Panc1 (cell line): ENCODE measurements at regions not wholly inside any gene's neighbourhood (a gene's known extent, or its start where the extent isn't known, plus 50 kb on each side); places are given as distances from the start of the nearest gene placed in this dataset.

Source experiments
- ATAC-seq: fragments of 200-7000 bp; cut with Tn5 transposase; 2 replicates; pipeline ENCODE4 v1.9.1; 2020; ENCODE audit warnings: mild to moderate bottlenecking, moderate library complexity
- BruUV-seq: library from RNA; stranded (reverse); fragments of 400-500 nt; replicated peaks from 2 replicates; lab custom pipeline; 2021; lab: Mats Ljungman, UMichigan
- CTCF ChIA-PET: fragments of 300-600 bp; sonication (Branson Sonifier 250); formaldehyde crosslinking; loops from one replicate; lab custom pipeline; 2022; ENCODE audit warnings: antibody characterized with exemption; lab: Charles Lee
- POLR2A ChIA-PET: fragments of 300-600 bp; sonication (Branson Sonifier 250); formaldehyde crosslinking; loops from one replicate; lab custom pipeline; 2022; ENCODE audit warnings: antibody characterized with exemption; lab: Charles Lee
- DNase-seq: peaks from one replicate; pipeline ENCODE4 v3.0.0-alpha.2; 2010; ENCODE audit warnings: low read depth, low spot score
- H3K27ac ChIP-seq: 2 replicates; pipeline ENCODE4 v1.5.1; 2011; ENCODE audit warnings: mild to moderate bottlenecking, low read length, inconsistent platforms
- H3K27me3 ChIP-seq: fragments of 200-500 bp; sonication (Bioruptor generic); 2 replicates; pipeline ENCODE4 v1.6.0; 2014; ENCODE audit warnings: low read length, inconsistent platforms; ENCODE audit not compliant: control insufficient read depth, insufficient read depth
- H3K36me3 ChIP-seq: fragments of 200-500 bp; sonication (Bioruptor generic); 2 replicates; pipeline ENCODE4 v1.5.1; 2014; ENCODE audit warnings: inconsistent platforms, mild to moderate bottlenecking, low read length, moderate library complexity; ENCODE audit not compliant: control insufficient read depth, insufficient read depth
- H3K4me1 ChIP-seq: 2 replicates; pipeline ENCODE4 v1.5.1; 2011; ENCODE audit warnings: inconsistent platforms, mild to moderate bottlenecking, low read length, moderate library complexity; ENCODE audit not compliant: control insufficient read depth, insufficient read depth
- H3K4me3 ChIP-seq, 2 experiments: 2 replicates each; pipeline ENCODE4 v1.5.1; 2011 to 2012; ENCODE audit warnings: low read depth in 2 of 2, low read length in 2 of 2, mild to moderate bottlenecking in 2 of 2, inconsistent platforms in 1 of 2, moderate library complexity in 1 of 2
- H3K9me3 ChIP-seq: fragments of 200-500 bp; sonication (Bioruptor generic); 2 replicates; pipeline ENCODE4 v1.5.1; 2014; ENCODE audit warnings: low read depth, mild to moderate bottlenecking, inconsistent platforms, low read length, moderate library complexity; ENCODE audit not compliant: control insufficient read depth, insufficient read depth
- POLR2AphosphoS5 ChIP-seq: IDR thresholded peaks from 2 replicates; pipeline ENCODE4 v1.6.1; 2012; ENCODE audit warnings: mild to moderate bottlenecking, low read depth, low read length, moderate library complexity
- SIN3A ChIP-seq: IDR thresholded peaks from 2 replicates; pipeline ENCODE4 v1.6.1; 2012; ENCODE audit warnings: low read depth, mild to moderate bottlenecking, low read length, moderate library complexity, borderline replicate concordance; ENCODE audit not compliant: insufficient read depth
- TCF7L2 ChIP-seq: IDR thresholded peaks from 2 replicates; pipeline ENCODE4 v1.6.1; 2011; ENCODE audit warnings: mild to moderate bottlenecking, low read depth, low read length, inconsistent platforms
- in situ Hi-C: cut with HindIII; loops from 2 replicates; pipeline ENCODE4 v1.10.0; 2016; ENCODE audit warnings: low sequenced_read_pairs, low pct_unique_long_range_greater_than_20kb
- intact Hi-C: fragments of 100-400 bp; cut with micrococcal nuclease; formaldehyde crosslinking; loops from one replicate; pipeline ENCODE4 v1.10.0; 2022; ENCODE audit not compliant: unreplicated experiment
- TF ChIP-seq, protein P1 (sequence below), 2 experiments: IDR thresholded peaks; 2 replicates each; pipeline ENCODE4 v1.6.1; 2011 to 2012; ENCODE audit warnings: low read depth in 2 of 2, control low read depth in 1 of 2, low read length in 1 of 2, mild to moderate bottlenecking in 1 of 2, moderate library complexity in 1 of 2; ENCODE audit not compliant: insufficient read depth in 1 of 2
- TF ChIP-seq, protein P2 (sequence below): fragments of 450-650 bp; IDR thresholded peaks from 2 replicates; pipeline ENCODE4 v1.5.1; 2017; ENCODE audit warnings: mild to moderate bottlenecking

DNA sequence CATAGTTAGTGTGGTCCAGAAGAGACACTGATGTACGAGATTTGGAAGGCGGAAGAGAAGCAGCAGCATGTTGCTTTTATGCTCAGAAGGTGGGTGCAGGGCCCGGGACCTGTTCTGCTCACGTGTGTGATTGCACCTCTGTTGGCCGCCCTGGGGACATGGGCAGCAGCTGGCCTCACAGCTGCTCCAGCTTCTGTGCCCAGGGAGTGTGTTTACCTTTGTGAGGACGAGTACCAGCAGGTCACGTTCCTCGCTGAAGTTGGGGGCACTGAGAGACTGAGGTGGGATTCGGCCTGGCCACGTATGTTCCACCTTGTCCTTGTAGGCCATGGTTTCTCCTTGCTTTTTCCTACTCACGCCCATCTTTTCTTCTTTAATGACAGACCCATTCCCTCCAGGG is 86.3 kb downstream of the PMAIP1 start:
- intact Hi-C loops (no loop called here), in situ Hi-C loops (no loop called here)
- no peaks in the 10 kb centered on the region for H3K36me3 ChIP-seq
- POLR2A ChIA-PET = no interaction called here
- no peak for ATAC-seq
- H3K9me3 ChIP-seq = no peaks in the 10 kb centered on the region
- CTCF ChIA-PET = no interaction called here
- H3K27ac ChIP-seq = no peak overlapping the region
- TF ChIP-seq POLR2AphosphoS5 = no peak
- no peak for TF ChIP-seq SIN3A
- TF ChIP-seq, protein P1, sequence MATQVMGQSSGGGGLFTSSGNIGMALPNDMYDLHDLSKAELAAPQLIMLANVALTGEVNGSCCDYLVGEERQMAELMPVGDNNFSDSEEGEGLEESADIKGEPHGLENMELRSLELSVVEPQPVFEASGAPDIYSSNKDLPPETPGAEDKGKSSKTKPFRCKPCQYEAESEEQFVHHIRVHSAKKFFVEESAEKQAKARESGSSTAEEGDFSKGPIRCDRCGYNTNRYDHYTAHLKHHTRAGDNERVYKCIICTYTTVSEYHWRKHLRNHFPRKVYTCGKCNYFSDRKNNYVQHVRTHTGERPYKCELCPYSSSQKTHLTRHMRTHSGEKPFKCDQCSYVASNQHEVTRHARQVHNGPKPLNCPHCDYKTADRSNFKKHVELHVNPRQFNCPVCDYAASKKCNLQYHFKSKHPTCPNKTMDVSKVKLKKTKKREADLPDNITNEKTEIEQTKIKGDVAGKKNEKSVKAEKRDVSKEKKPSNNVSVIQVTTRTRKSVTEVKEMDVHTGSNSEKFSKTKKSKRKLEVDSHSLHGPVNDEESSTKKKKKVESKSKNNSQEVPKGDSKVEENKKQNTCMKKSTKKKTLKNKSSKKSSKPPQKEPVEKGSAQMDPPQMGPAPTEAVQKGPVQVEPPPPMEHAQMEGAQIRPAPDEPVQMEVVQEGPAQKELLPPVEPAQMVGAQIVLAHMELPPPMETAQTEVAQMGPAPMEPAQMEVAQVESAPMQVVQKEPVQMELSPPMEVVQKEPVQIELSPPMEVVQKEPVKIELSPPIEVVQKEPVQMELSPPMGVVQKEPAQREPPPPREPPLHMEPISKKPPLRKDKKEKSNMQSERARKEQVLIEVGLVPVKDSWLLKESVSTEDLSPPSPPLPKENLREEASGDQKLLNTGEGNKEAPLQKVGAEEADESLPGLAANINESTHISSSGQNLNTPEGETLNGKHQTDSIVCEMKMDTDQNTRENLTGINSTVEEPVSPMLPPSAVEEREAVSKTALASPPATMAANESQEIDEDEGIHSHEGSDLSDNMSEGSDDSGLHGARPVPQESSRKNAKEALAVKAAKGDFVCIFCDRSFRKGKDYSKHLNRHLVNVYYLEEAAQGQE (IDR thresholded peaks at IDR 0.05; ENCODE audit: insufficient read depth in 1 of 2, low read depth in 2 of 2, low read length in 1 of 2) = no peak
- no peak for TF ChIP-seq TCF7L2
- TF ChIP-seq, protein P2, sequence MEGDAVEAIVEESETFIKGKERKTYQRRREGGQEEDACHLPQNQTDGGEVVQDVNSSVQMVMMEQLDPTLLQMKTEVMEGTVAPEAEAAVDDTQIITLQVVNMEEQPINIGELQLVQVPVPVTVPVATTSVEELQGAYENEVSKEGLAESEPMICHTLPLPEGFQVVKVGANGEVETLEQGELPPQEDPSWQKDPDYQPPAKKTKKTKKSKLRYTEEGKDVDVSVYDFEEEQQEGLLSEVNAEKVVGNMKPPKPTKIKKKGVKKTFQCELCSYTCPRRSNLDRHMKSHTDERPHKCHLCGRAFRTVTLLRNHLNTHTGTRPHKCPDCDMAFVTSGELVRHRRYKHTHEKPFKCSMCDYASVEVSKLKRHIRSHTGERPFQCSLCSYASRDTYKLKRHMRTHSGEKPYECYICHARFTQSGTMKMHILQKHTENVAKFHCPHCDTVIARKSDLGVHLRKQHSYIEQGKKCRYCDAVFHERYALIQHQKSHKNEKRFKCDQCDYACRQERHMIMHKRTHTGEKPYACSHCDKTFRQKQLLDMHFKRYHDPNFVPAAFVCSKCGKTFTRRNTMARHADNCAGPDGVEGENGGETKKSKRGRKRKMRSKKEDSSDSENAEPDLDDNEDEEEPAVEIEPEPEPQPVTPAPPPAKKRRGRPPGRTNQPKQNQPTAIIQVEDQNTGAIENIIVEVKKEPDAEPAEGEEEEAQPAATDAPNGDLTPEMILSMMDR = no peak
- DNase-seq = no peak
- no peaks in the 10 kb centered on the region for H3K4me1 ChIP-seq
- no TSS peak for BruUV-seq
- no peaks in the 10 kb centered on the region for H3K27me3 ChIP-seq
- no peak overlapping the region for H3K4me3 ChIP-seq

DNA sequence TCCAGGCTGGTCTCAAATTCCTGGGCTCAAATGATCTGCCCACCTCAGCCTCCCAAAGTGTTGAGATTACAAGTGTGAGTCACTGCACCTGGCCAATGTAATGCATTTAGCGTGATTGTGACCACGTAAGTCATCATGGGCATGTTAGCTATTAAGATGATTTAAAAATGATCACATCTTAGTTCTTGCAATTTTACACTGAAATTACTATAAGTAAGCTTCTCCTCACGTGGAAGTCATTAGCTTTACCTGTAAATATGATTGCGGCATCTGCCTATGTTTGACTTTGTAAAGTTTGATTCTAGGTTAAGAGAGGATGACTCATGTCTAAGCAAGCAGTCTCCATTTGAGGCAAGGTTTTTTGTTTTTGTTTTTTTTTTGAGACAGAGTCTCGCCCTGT is 85.5 kb downstream of the PMAIP1 start:
- no TSS peak for BruUV-seq
- no peak for DNase-seq
- Histone ChIP-seq H3K4me1 (no peaks in the 10 kb centered on the region), H3K27me3 (no peaks in the 10 kb centered on the region), H3K36me3 (no peaks in the 10 kb centered on the region), H3K9me3 (no peaks in the 10 kb centered on the region), H3K4me3 (no peak overlapping the region), H3K27ac (no peak overlapping the region)
- in situ Hi-C loops = no loop called here
- intact Hi-C loops = no loop called here
- ATAC-seq = no peak
- CTCF ChIA-PET = no interaction called here
- POLR2A ChIA-PET = no interaction called here
- TF ChIP-seq, protein P1 (IDR thresholded peaks at IDR 0.05; ENCODE audit: insufficient read depth in 1 of 2, low read depth in 2 of 2, low read length in 1 of 2) = no peak
- TF ChIP-seq, protein P2 = no peak
- no peak for TF ChIP-seq SIN3A
- no peak for TF ChIP-seq POLR2AphosphoS5
- TF ChIP-seq TCF7L2 = no peak
